ENCODE measurements at regions not wholly inside any gene's neighbourhood (a gene's known extent, or its start where the extent isn't known, plus 50 kb on each side); places are given as distances from the start of the nearest gene placed in this dataset.

DNA sequence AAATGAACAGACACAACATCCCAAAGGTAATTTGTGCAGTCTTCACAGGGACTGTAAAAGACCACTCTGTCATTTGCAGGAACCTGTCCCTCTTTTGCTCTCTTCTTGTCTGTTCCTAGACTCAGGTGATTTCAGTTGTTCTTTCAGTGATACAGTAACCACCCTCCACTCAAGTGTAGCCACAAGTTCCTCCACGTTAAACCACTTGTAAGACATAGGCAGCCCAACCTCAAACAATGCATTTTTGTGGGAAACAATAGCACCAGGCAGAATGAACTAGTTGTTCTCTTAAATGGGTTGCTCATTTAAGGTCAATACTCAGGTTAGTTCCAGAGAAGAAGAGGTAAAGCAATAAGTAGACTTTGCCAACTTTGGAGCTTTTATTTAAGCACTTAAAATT is 359.4 kb downstream of the MZT1 start:
- TF ChIP-seq, protein P1, sequence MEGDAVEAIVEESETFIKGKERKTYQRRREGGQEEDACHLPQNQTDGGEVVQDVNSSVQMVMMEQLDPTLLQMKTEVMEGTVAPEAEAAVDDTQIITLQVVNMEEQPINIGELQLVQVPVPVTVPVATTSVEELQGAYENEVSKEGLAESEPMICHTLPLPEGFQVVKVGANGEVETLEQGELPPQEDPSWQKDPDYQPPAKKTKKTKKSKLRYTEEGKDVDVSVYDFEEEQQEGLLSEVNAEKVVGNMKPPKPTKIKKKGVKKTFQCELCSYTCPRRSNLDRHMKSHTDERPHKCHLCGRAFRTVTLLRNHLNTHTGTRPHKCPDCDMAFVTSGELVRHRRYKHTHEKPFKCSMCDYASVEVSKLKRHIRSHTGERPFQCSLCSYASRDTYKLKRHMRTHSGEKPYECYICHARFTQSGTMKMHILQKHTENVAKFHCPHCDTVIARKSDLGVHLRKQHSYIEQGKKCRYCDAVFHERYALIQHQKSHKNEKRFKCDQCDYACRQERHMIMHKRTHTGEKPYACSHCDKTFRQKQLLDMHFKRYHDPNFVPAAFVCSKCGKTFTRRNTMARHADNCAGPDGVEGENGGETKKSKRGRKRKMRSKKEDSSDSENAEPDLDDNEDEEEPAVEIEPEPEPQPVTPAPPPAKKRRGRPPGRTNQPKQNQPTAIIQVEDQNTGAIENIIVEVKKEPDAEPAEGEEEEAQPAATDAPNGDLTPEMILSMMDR (IDR thresholded peaks at IDR 0.05) = no peak
- no peak for TF ChIP-seq POLR2AphosphoS5 (IDR thresholded peaks at IDR 0.05)
